Body of pancreas (tissue), 4 donors: ENCODE measurements at regions not wholly inside any gene's neighbourhood (a gene's known extent, or its start where the extent isn't known, plus 50 kb on each side); places are given as distances from the start of the nearest gene placed in this dataset.

Experiments
- ATAC-seq: fragments of 150-250 bp; one replicate; pipeline ENCODE4 v1.9.1; 2016
- DNase-seq, 4 donors: peaks; one replicate each; pipeline ENCODE4 v3.0.0-alpha.2; 2019
- H3K27ac ChIP-seq, 4 donors: fragments of 200-600 bp; sonication (generic); 1 replicate in 3 of 4; 2 replicates in 1 of 4; pipeline versions ENCODE4 v1.5.1 to v1.6.1; 2016 to 2019; ENCODE audit warnings: mild to moderate bottlenecking in 1 of 4, mixed read lengths in 1 of 4, moderate library complexity in 1 of 4
- H3K27me3 ChIP-seq, 2 donors: fragments of 200-600 bp; sonication (generic); one replicate each; pipeline ENCODE4 v1.6.0; 2016; ENCODE audit warnings: mild to moderate bottlenecking in 1 of 2
- H3K36me3 ChIP-seq, 2 donors: fragments of 200-600 bp; sonication (generic); replicated peaks in 1 of 2; 2 replicates each; pipeline ENCODE4 v1.5.1; 2016; ENCODE audit warnings: low read depth in 2 of 2; ENCODE audit not compliant: insufficient read depth in 1 of 2
- H3K4me1 ChIP-seq: fragments of 200-600 bp; sonication (generic); one replicate; pipeline ENCODE4 v1.6.0; 2016
- H3K4me3 ChIP-seq, 2 donors: fragments of 200-600 bp; sonication (generic); 1 replicate in 1 of 2; 2 replicates in 1 of 2; pipeline ENCODE4 v1.5.1; 2016 to 2019
- H3K9me3 ChIP-seq, 3 donors: fragments of 200-600 bp; sonication (generic); 1 replicate in 2 of 3; 2 replicates in 1 of 3; pipeline ENCODE4 v1.5.1; 2016
- CTCF ChIP-seq, 7 experiments: fragments of 450-650 bp in 4 of 7; fragments of 200-600 bp in 3 of 7; sonication (generic) in 3 of 7; IDR thresholded peaks; one replicate each; pipeline ENCODE4 v1.5.1; 2016 to 2019; ENCODE audit warnings: antibody characterized with exemption in 7 of 7
- POLR2A ChIP-seq, 3 donors: fragments of 450-650 bp; IDR thresholded peaks; one replicate each; pipeline ENCODE4 v1.6.1; 2016; ENCODE audit warnings: antibody characterized with exemption in 3 of 3, mild to moderate bottlenecking in 2 of 3
- WGBS, 2 donors: methylation state at CpG; one replicate each; pipeline ENCODE4 v1.1.5; 2017; 5-methylcytosine and 5-hydroxymethylcytosine counted together
- intact Hi-C: fragments of 100-400 bp; cut with DNase I; formaldehyde crosslinking; loops from one replicate; pipeline ENCODE4 v1.15.1; 2023

GRCh38 chr14:83101846-83102245 is 1568.2 kb upstream of the SEL1L start:
- TF ChIP-seq POLR2A (IDR thresholded peaks at IDR 0.05) = no peak
- no peak for TF ChIP-seq CTCF (IDR thresholded peaks at IDR 0.05)
- no peaks in the 10 kb centered on the region for H3K9me3 ChIP-seq
- H3K4me1 ChIP-seq = no peaks in the 10 kb centered on the region
- H3K27me3 ChIP-seq = no peaks in the 10 kb centered on the region
- no peak overlapping the region for H3K4me3 ChIP-seq
- ATAC-seq = no peak
- H3K36me3 ChIP-seq = no peaks in the 10 kb centered on the region
- 59 to 66% methylated on average over 1 of the region's 1 CpG for WGBS, 2 donors
- intact Hi-C loops = no loop called here
- no peak overlapping the region for H3K27ac ChIP-seq
- DNase-seq = no peak

- Histone ChIP-seq H3K27me3 (no peaks in the 10 kb centered on the region), H3K4me3 (no peak overlapping the region), H3K4me1 (no peaks in the 10 kb centered on the region), H3K36me3 (no peaks in the 10 kb centered on the region), H3K27ac (no peak overlapping the region), H3K9me3 (no peaks in the 10 kb centered on the region)
- ATAC-seq = no peak
- no peak for TF ChIP-seq POLR2A (IDR thresholded peaks at IDR 0.05)
- no peak for TF ChIP-seq CTCF (IDR thresholded peaks at IDR 0.05)
- intact Hi-C loops = no loop called here
- no peak for DNase-seq
- 82 to 87% methylated on average over 6 of the region's 6 CpGs for WGBS, 2 donors
These were observed 1584.4 kb upstream of the SEL1L start for GRCh38 chr14:83118029-83118428.

- DNase-seq = no peak
- no peaks in the 10 kb centered on the region for H3K4me1 ChIP-seq
- no peak overlapping the region for H3K4me3 ChIP-seq
- no peak for ATAC-seq
- H3K27ac ChIP-seq = no peak overlapping the region
- intact Hi-C loops = no loop called here
- H3K9me3 ChIP-seq = no peaks in the 10 kb centered on the region
- no peaks in the 10 kb centered on the region for H3K36me3 ChIP-seq
- WGBS, 2 donors = 71 to 72% methylated on average over 2 of the region's 2 CpGs
- TF ChIP-seq POLR2A (IDR thresholded peaks at IDR 0.05) (no peak), CTCF (IDR thresholded peaks at IDR 0.05) (no peak)
- no peaks in the 10 kb centered on the region for H3K27me3 ChIP-seq
These were observed 1586.5 kb upstream of the SEL1L start for GRCh38 chr14:83120187-83120586.

- no peak overlapping the region for H3K4me3 ChIP-seq
- intact Hi-C loops = no loop called here
- H3K4me1 ChIP-seq = no peaks in the 10 kb centered on the region
- DNase-seq (no peak), ATAC-seq (no peak)
- H3K36me3 ChIP-seq = no peaks in the 10 kb centered on the region
- no peaks in the 10 kb centered on the region for H3K27me3 ChIP-seq
- no peaks in the 10 kb centered on the region for H3K9me3 ChIP-seq
- H3K27ac ChIP-seq = no peak overlapping the region
- no peak for TF ChIP-seq POLR2A (IDR thresholded peaks at IDR 0.05)
- no peak for TF ChIP-seq CTCF (IDR thresholded peaks at IDR 0.05)
- WGBS, 2 donors = 66 to 67% methylated on average over 4 of the region's 4 CpGs
These were observed 1592.4 kb upstream of the SEL1L start for GRCh38 chr14:83126076-83126475.

GRCh38 chr14:83128783-83129182 is 1595.1 kb upstream of the SEL1L start:
- Histone ChIP-seq H3K4me1 (no peaks in the 10 kb centered on the region), H3K9me3 (no peaks in the 10 kb centered on the region), H3K4me3 (no peak overlapping the region), H3K36me3 (no peaks in the 10 kb centered on the region), H3K27me3 (no peaks in the 10 kb centered on the region), H3K27ac (no peak overlapping the region)
- TF ChIP-seq CTCF (IDR thresholded peaks at IDR 0.05) = no peak
- no peak for TF ChIP-seq POLR2A (IDR thresholded peaks at IDR 0.05)
- no peak for DNase-seq
- intact Hi-C loops = no loop called here
- 61 to 68% methylated on average over 4 of the region's 4 CpGs for WGBS, 2 donors
- no peak for ATAC-seq
